SK-N-MC (cell line): ENCODE measurements at regions not wholly inside any gene's neighbourhood (a gene's known extent, or its start where the extent isn't known, plus 50 kb on each side); places are given as distances from the start of the nearest gene placed in this dataset.

Experiments used
- DNase-seq: peaks from one replicate; pipeline ENCODE4 v3.0.0-alpha.2; 2011; ENCODE audit warnings: low read depth, low spot score
- H3K27ac ChIP-seq: fragments of 200-600 bp; sonication (generic); 2 replicates; pipeline ENCODE4 v1.5.1; 2016; ENCODE audit warnings: mixed run types
- H3K36me3 ChIP-seq: fragments of 200-600 bp; sonication (generic); 2 replicates; pipeline ENCODE4 v1.6.1; 2017; ENCODE audit warnings: antibody characterized with exemption, low read length, mixed read lengths; ENCODE audit not compliant: insufficient read depth
- H3K4me3 ChIP-seq: fragments of 200-600 bp; sonication (generic); 2 replicates; pipeline ENCODE4 v1.5.1; 2016
- H3K9ac ChIP-seq: fragments of 200-600 bp; sonication (generic); 2 replicates; pipeline ENCODE4 v1.8.0; 2017; ENCODE audit warnings: mixed run types, mixed read lengths; ENCODE audit not compliant: insufficient read length
- H3K9me3 ChIP-seq: fragments of 200-600 bp; sonication (generic); 2 replicates; pipeline ENCODE4 v1.6.1; 2017; ENCODE audit warnings: low read depth, mild to moderate bottlenecking, antibody characterized with exemption, low read length, moderate library complexity, mixed read lengths
- EZH2 ChIP-seq: fragments of 200-600 bp; sonication (generic); IDR thresholded peaks from one replicate; pipeline ENCODE4 v1.6.1; 2017; ENCODE audit warnings: antibody characterized with exemption
- FOXP2 ChIP-seq: optimal IDR thresholded peaks from 2 replicates; pipeline ENCODE3; 2011; ENCODE audit warnings: mild to moderate bottlenecking, moderate library complexity; ENCODE audit not compliant: insufficient read depth; ENCODE audit errors: extremely low read length, control extremely low read depth
- POLR2AphosphoS5 ChIP-seq: IDR thresholded peaks from 2 replicates; pipeline ENCODE4 v1.6.1; 2012; ENCODE audit warnings: mild to moderate bottlenecking, low read depth, low read length, borderline replicate concordance

- DNase-seq: no peak
- TF ChIP-seq POLR2AphosphoS5 (no peak), EZH2 (no peak), FOXP2 (no peak)
- H3K36me3 ChIP-seq: no peaks in the 10 kb centered on the region
- no peak overlapping the region for H3K4me3 ChIP-seq
- H3K27ac ChIP-seq: no peak overlapping the region
- H3K9me3 ChIP-seq: no peaks in the 10 kb centered on the region
- H3K9ac ChIP-seq: no peak overlapping the region
Observed at GRCh38 chr20:61015602-61016001, 236.5 kb upstream of the CDH4 start.

- H3K9ac ChIP-seq: no peak overlapping the region
- DNase-seq: no peak
- TF ChIP-seq POLR2AphosphoS5 (no peak), EZH2 (no peak), FOXP2 (no peak)
- no peak overlapping the region for H3K4me3 ChIP-seq
- no peaks in the 10 kb centered on the region for H3K9me3 ChIP-seq
- H3K36me3 ChIP-seq: no peaks in the 10 kb centered on the region
- no peak overlapping the region for H3K27ac ChIP-seq
Observed at GRCh38 chr20:61019322-61019721, 232.7 kb upstream of the CDH4 start.

GRCh38 chr20:61023612-61024011 lies 228.4 kb upstream of the CDH4 start:
- Histone ChIP-seq H3K9me3 (no peaks in the 10 kb centered on the region), H3K4me3 (no peak overlapping the region), H3K27ac (no peak overlapping the region), H3K36me3 (no peaks in the 10 kb centered on the region), H3K9ac (no peak overlapping the region)
- no peak for DNase-seq
- TF ChIP-seq FOXP2 (no peak), POLR2AphosphoS5 (no peak), EZH2 (no peak)

- DNase-seq: no peak
- H3K4me3 ChIP-seq: no peak overlapping the region
Observed at GRCh38 chr20:61024390-61024789, 227.7 kb upstream of the CDH4 start.

GRCh38 chr20:61025536-61025935 lies 226.5 kb upstream of the CDH4 start:
- Histone ChIP-seq H3K9ac (no peak overlapping the region), H3K36me3 (no peaks in the 10 kb centered on the region), H3K4me3 (no peak overlapping the region), H3K27ac (no peak overlapping the region), H3K9me3 (no peaks in the 10 kb centered on the region)
- no peak for DNase-seq
- TF ChIP-seq POLR2AphosphoS5 (no peak), EZH2 (no peak), FOXP2 (no peak)

More at GRCh38 chr20:61024390-61024789, 227.7 kb upstream of the CDH4 start:
- H3K36me3 ChIP-seq: no peaks in the 10 kb centered on the region
- H3K9ac ChIP-seq: no peak overlapping the region
- H3K27ac ChIP-seq: no peak overlapping the region
- no peaks in the 10 kb centered on the region for H3K9me3 ChIP-seq
- no peak for TF ChIP-seq POLR2AphosphoS5
- no peak for TF ChIP-seq FOXP2
- no peak for TF ChIP-seq EZH2

- Histone ChIP-seq H3K9ac (no peak overlapping the region), H3K36me3 (no peaks in the 10 kb centered on the region), H3K27ac (no peak overlapping the region), H3K4me3 (no peak overlapping the region), H3K9me3 (no peaks in the 10 kb centered on the region)
- DNase-seq: no peak
- TF ChIP-seq FOXP2: no peak
- no peak for TF ChIP-seq EZH2
- no peak for TF ChIP-seq POLR2AphosphoS5
Observed at GRCh38 chr20:61026173-61026572, 225.9 kb upstream of the CDH4 start.

GRCh38 chr20:61026731-61027130 lies 225.3 kb upstream of the CDH4 start:
- H3K9ac ChIP-seq: no peak overlapping the region
- H3K9me3 ChIP-seq: no peaks in the 10 kb centered on the region
- no peak overlapping the region for H3K27ac ChIP-seq
- no peaks in the 10 kb centered on the region for H3K36me3 ChIP-seq
- no peak for DNase-seq
- no peak for TF ChIP-seq EZH2
- H3K4me3 ChIP-seq: no peak overlapping the region

- no peak overlapping the region for H3K4me3 ChIP-seq
Observed at GRCh38 chr20:61027218-61027617, 224.8 kb upstream of the CDH4 start.

GRCh38 chr20:61030130-61030529 lies 221.9 kb upstream of the CDH4 start:
- Histone ChIP-seq H3K4me3 (no peak overlapping the region), H3K27ac (no peak overlapping the region), H3K9me3 (no peaks in the 10 kb centered on the region), H3K36me3 (no peaks in the 10 kb centered on the region), H3K9ac (no peak overlapping the region)
- TF ChIP-seq POLR2AphosphoS5: no peak
- TF ChIP-seq FOXP2: no peak
- no peak for DNase-seq

More at GRCh38 chr20:61027218-61027617, 224.8 kb upstream of the CDH4 start:
- Histone ChIP-seq H3K27ac (no peak overlapping the region), H3K9ac (no peak overlapping the region), H3K36me3 (no peaks in the 10 kb centered on the region), H3K9me3 (no peaks in the 10 kb centered on the region)
- DNase-seq: no peak
- TF ChIP-seq POLR2AphosphoS5 (no peak), FOXP2 (no peak), EZH2 (no peak)
